PC-3 (cell line): ENCODE measurements at regions not wholly inside any gene's neighbourhood (a gene's known extent, or its start where the extent isn't known, plus 50 kb on each side); places are given as distances from the start of the nearest gene placed in this dataset.

Source experiments
- CTCF ChIP-seq: fragments of 300-600 bp; sonication (generic); conservative IDR thresholded peaks from 2 replicates; pipeline ENCODE4 v1.5.1; 2017; ENCODE audit warnings: antibody characterized with exemption, low read depth, mild to moderate bottlenecking, low read length
- EZH2 ChIP-seq: fragments of 300-600 bp; sonication (generic); IDR thresholded peaks from one replicate; pipeline ENCODE4 v1.6.1; 2017; ENCODE audit warnings: antibody characterized with exemption, mild to moderate bottlenecking, low read length; ENCODE audit not compliant: unreplicated experiment

GRCh38 chr7:16099302-16099849 is 322.0 kb downstream of the CRPPA start:
- TF ChIP-seq CTCF (no peak), EZH2 (no peak)
